Caco-2 (cell line): ENCODE measurements at regions not wholly inside any gene's neighbourhood (a gene's known extent, or its start where the extent isn't known, plus 50 kb on each side); places are given as distances from the start of the nearest gene placed in this dataset.

ENCODE experiments used
- BruUV-seq: library from RNA; stranded (reverse); fragments of 400-500 nt; replicated peaks from 2 replicates; lab custom pipeline; 2021; lab: Mats Ljungman, UMichigan
- CTCF ChIA-PET: fragments of 300-600 bp; sonication (Branson Sonifier 250); formaldehyde crosslinking; loops from one replicate; lab custom pipeline; 2022; ENCODE audit warnings: antibody characterized with exemption; lab: Charles Lee
- POLR2A ChIA-PET: fragments of 300-600 bp; sonication (Branson Sonifier 250); formaldehyde crosslinking; loops from one replicate; lab custom pipeline; 2022; ENCODE audit warnings: antibody characterized with exemption; lab: Charles Lee
- DNase-seq, 2 experiments: peaks; one replicate each; pipeline versions ENCODE4 v3.0.0 to v3.0.0-alpha.2; 2020 to 2022
- H3K27me3 ChIP-seq: replicated peaks from 2 replicates; pipeline ENCODE4 v1.6.0; 2011; ENCODE audit warnings: low read length; ENCODE audit not compliant: control insufficient read depth, insufficient read depth
- H3K36me3 ChIP-seq: 2 replicates; pipeline ENCODE4 v1.5.1; 2011; ENCODE audit warnings: low read length; ENCODE audit not compliant: control insufficient read depth, insufficient read depth
- H3K4me1 ChIP-seq: fragments of 250-450 bp; sonication (Bioruptor Pico); 2 replicates; pipeline ENCODE4 v1.5.1; 2020; ENCODE audit warnings: mild to moderate bottlenecking
- H3K4me3 ChIP-seq: 2 replicates; pipeline ENCODE4 v1.5.1; 2011; ENCODE audit warnings: low read depth, mild to moderate bottlenecking, control low read depth, low read length
- H3K9me3 ChIP-seq: fragments of 250-450 bp; sonication (Bioruptor Pico); 2 replicates; pipeline ENCODE4 v1.5.1; 2020; ENCODE audit warnings: mild to moderate bottlenecking, moderate library complexity
- H3K27ac Mint-ChIP-seq: one replicate; pipeline ENCODE4 v1.8.0; 2022; ENCODE audit warnings: mixed read lengths; ENCODE audit not compliant: unreplicated experiment
- H3K27me3 Mint-ChIP-seq: one replicate; pipeline ENCODE4 v1.8.0; 2022; ENCODE audit warnings: mixed read lengths; ENCODE audit not compliant: insufficient read depth, unreplicated experiment
- H3K36me3 Mint-ChIP-seq: one replicate; pipeline ENCODE4 v1.8.0; 2022; ENCODE audit warnings: mild to moderate bottlenecking, mixed read lengths; ENCODE audit not compliant: insufficient read depth, unreplicated experiment
- H3K4me1 Mint-ChIP-seq: one replicate; pipeline ENCODE4 v1.8.0; 2022; ENCODE audit warnings: low read depth, mixed read lengths; ENCODE audit not compliant: unreplicated experiment
- H3K4me3 Mint-ChIP-seq: one replicate; pipeline ENCODE4 v1.8.0; 2022; ENCODE audit warnings: mild to moderate bottlenecking, moderate library complexity, mixed read lengths; ENCODE audit not compliant: unreplicated experiment
- H3K9me3 Mint-ChIP-seq: one replicate; pipeline ENCODE4 v1.8.0; 2022; ENCODE audit warnings: mixed read lengths; ENCODE audit not compliant: unreplicated experiment
- intact Hi-C: fragments of 100-400 bp; cut with micrococcal nuclease; formaldehyde crosslinking; loops from one replicate; pipeline ENCODE4 v1.10.0; 2022; ENCODE audit not compliant: unreplicated experiment
- TF ChIP-seq, protein P1 (sequence below), 2 experiments: fragments of 200-600 bp in 1 of 2; IDR thresholded peaks; 1 replicate in 1 of 2; 2 replicates in 1 of 2; pipeline versions ENCODE4 v1.5.1 to v1.8.0; 2011 to 2022; ENCODE audit warnings: antibody characterized with exemption in 1 of 2, control low read depth in 1 of 2, inconsistent platforms in 1 of 2, low read depth in 1 of 2, low read length in 1 of 2, mild to moderate bottlenecking in 1 of 2, moderate library complexity in 1 of 2; ENCODE audit not compliant: insufficient read depth in 1 of 2, severe bottlenecking in 1 of 2, unreplicated experiment in 1 of 2

DNA sequence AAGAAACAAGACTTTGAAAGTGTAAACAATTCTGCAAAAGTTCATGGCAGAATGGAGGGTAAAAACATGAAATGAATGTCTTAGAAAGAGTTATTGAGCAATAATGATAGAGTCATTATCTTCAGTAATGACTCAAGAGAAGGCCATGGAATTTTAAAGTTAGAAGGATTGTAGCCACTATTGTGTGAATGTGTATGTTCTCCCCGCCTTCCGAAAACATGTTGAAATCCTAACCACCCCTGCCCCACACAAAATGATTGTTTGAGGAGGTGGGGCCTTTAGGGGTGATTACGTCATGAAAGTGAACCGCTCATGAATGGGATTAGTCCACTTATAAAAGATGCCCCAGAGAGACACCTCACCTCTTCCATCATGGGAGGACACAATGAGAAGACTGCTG is 93.8 kb upstream of the CCDC190 start:
- ChIA-PET CTCF (no interaction called here), POLR2A (no interaction called here)
- Histone ChIP-seq H3K27me3 (no peaks in the 10 kb centered on the region), H3K36me3 (no peaks in the 10 kb centered on the region), H3K9me3 (no peaks in the 10 kb centered on the region), H3K4me1 (no peaks in the 10 kb centered on the region), H3K4me3 (no peak overlapping the region)
- intact Hi-C loops, result no loop called here
- peaks cover 7% of the 10 kb centered on the region for H3K9me3 Mint-ChIP-seq
- TF ChIP-seq, protein P1, sequence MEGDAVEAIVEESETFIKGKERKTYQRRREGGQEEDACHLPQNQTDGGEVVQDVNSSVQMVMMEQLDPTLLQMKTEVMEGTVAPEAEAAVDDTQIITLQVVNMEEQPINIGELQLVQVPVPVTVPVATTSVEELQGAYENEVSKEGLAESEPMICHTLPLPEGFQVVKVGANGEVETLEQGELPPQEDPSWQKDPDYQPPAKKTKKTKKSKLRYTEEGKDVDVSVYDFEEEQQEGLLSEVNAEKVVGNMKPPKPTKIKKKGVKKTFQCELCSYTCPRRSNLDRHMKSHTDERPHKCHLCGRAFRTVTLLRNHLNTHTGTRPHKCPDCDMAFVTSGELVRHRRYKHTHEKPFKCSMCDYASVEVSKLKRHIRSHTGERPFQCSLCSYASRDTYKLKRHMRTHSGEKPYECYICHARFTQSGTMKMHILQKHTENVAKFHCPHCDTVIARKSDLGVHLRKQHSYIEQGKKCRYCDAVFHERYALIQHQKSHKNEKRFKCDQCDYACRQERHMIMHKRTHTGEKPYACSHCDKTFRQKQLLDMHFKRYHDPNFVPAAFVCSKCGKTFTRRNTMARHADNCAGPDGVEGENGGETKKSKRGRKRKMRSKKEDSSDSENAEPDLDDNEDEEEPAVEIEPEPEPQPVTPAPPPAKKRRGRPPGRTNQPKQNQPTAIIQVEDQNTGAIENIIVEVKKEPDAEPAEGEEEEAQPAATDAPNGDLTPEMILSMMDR (IDR thresholded peaks at IDR 0.05; ENCODE audit: insufficient read depth in 1 of 2, low read depth in 1 of 2, low read length in 1 of 2, severe bottlenecking in 1 of 2, unreplicated experiment in 1 of 2), result no peak
- H3K4me1 Mint-ChIP-seq, result no peaks in the 10 kb centered on the region
- BruUV-seq, result no TSS peak
- peaks cover 2% of the 10 kb centered on the region for H3K27me3 Mint-ChIP-seq
- H3K4me3 Mint-ChIP-seq, result no peak overlapping the region
- H3K36me3 Mint-ChIP-seq, result no peaks in the 10 kb centered on the region
- DNase-seq, result no peak
- no peak overlapping the region for H3K27ac Mint-ChIP-seq

DNA sequence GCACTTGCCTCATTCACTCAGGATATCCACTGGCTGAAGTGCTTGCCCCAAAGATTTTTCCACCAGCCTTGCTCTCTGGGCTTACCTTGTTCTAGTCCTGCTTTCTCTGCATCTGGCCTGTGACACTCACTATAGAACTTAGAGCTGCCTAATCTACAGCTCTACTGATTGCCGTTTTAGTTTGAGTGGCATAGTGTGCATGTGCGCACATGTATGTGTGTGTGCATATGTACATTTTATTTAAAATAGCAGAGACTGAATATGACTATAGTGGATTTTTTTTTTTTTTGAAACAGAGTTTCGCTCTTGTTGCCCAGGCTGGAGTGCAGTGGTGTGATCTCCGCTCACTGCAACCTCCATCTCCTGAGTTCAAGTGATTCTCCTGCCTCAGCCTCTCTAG is 92.0 kb upstream of the CCDC190 start:
- H3K4me1 Mint-ChIP-seq, result no peaks in the 10 kb centered on the region
- Histone ChIP-seq H3K9me3 (no peaks in the 10 kb centered on the region), H3K4me3 (no peak overlapping the region), H3K27me3 (no peaks in the 10 kb centered on the region), H3K4me1 (no peaks in the 10 kb centered on the region), H3K36me3 (no peaks in the 10 kb centered on the region)
- H3K36me3 Mint-ChIP-seq, result no peaks in the 10 kb centered on the region
- intact Hi-C loops, result no loop called here
- TF ChIP-seq, protein P1 (IDR thresholded peaks at IDR 0.05; ENCODE audit: insufficient read depth in 1 of 2, low read depth in 1 of 2, low read length in 1 of 2, severe bottlenecking in 1 of 2, unreplicated experiment in 1 of 2), result no peak
- peaks cover 2% of the 10 kb centered on the region for H3K27me3 Mint-ChIP-seq
- POLR2A ChIA-PET, result no interaction called here
- H3K9me3 Mint-ChIP-seq, result peaks cover 7% of the 10 kb centered on the region
- DNase-seq, result no peak
- CTCF ChIA-PET, result no interaction called here
- no peak overlapping the region for H3K4me3 Mint-ChIP-seq
- BruUV-seq, result no TSS peak
- no peak overlapping the region for H3K27ac Mint-ChIP-seq

DNA sequence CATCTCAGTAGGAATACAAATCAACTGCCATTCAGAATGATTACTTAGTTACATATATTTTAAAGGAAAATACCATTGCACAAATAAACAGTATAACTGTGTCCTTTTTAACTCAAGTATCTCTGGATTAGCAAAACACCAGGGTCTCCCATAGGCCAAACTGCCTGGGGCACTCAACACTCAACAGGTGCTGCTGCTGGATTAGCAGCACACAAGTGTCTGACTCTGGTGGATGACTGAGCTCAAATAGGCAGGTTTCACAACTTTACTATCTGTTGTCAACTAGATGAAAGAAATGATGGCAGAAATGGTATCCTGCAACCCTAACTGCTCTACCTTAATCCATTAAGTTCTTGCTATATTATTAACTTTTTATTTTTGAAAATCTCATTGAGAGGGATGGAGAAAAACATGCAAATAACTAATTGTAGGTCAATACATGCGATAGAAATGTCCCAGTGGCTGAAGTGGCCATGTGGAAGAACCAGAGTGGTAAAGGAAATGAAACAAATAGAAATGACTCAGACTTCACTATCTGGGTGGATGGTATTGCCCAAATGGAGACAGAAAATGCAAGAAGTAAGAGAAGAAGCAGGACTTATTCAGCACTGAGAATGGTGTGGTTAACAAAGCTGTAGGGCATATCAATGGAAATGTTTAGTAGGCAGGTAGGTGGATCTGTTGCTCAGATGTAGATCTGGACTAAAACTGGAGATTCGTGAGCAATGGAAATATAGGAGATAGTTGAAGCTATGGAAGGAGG is 90.8 kb upstream of the CCDC190 start:
- ChIA-PET CTCF (no interaction called here), POLR2A (no interaction called here)
- BruUV-seq, result no TSS peak
- intact Hi-C loops, result no loop called here
- Histone ChIP-seq H3K4me1 (no peaks in the 10 kb centered on the region), H3K36me3 (no peaks in the 10 kb centered on the region), H3K4me3 (no peak overlapping the region), H3K27me3 (no peaks in the 10 kb centered on the region), H3K9me3 (no peaks in the 10 kb centered on the region)
- no peak for DNase-seq
- Mint-ChIP-seq H3K27ac (no peak overlapping the region), H3K9me3 (peaks cover 7% of the 10 kb centered on the region), H3K27me3 (peaks cover 2% of the 10 kb centered on the region), H3K36me3 (no peaks in the 10 kb centered on the region), H3K4me3 (no peak overlapping the region), H3K4me1 (no peaks in the 10 kb centered on the region)
- TF ChIP-seq, protein P1 (IDR thresholded peaks at IDR 0.05; ENCODE audit: insufficient read depth in 1 of 2, low read depth in 1 of 2, low read length in 1 of 2, severe bottlenecking in 1 of 2, unreplicated experiment in 1 of 2), result no peak
